Transverse colon (tissue), 4 donors: ENCODE measurements at regions not wholly inside any gene's neighbourhood (a gene's known extent, or its start where the extent isn't known, plus 50 kb on each side); places are given as distances from the start of the nearest gene placed in this dataset.

Experiments used
- DNase-seq: peaks from one replicate; pipeline ENCODE4 v3.0.0-alpha.2; 2019
- H3K27ac ChIP-seq, 4 donors: fragments of 200-600 bp; sonication (generic); 2 replicates each; pipeline ENCODE4 v1.5.1; 2016 to 2018; ENCODE audit warnings: inconsistent platforms in 4 of 4
- H3K27me3 ChIP-seq: fragments of 200-600 bp; sonication (generic); 2 replicates; pipeline ENCODE4 v1.5.1; 2017; ENCODE audit warnings: inconsistent platforms
- H3K36me3 ChIP-seq, 4 donors: fragments of 200-600 bp; sonication (generic); 2 replicates each; pipeline ENCODE4 v1.5.1; 2017 to 2019; ENCODE audit warnings: inconsistent platforms in 4 of 4
- H3K4me1 ChIP-seq, 4 donors: fragments of 200-600 bp; sonication (generic); 2 replicates each; pipeline ENCODE4 v1.5.1; 2017 to 2020; ENCODE audit warnings: inconsistent platforms in 4 of 4
- H3K4me3 ChIP-seq, 4 donors: fragments of 200-600 bp; sonication (generic); 1 replicate in 1 of 4; 2 replicates in 3 of 4; pipeline versions ENCODE4 v1.5.1 to v1.6.1; 2017 to 2019; ENCODE audit warnings: inconsistent platforms in 4 of 4
- H3K9me3 ChIP-seq, 2 donors: fragments of 200-600 bp; sonication (generic); 2 replicates each; pipeline ENCODE4 v1.5.1; 2017 to 2019; ENCODE audit warnings: inconsistent platforms in 2 of 2
- EP300 ChIP-seq: sonication (generic); formaldehyde crosslinking; IDR thresholded peaks from one replicate; pipeline ENCODE4 v1.6.1; 2017; ENCODE audit warnings: antibody characterized with exemption, low read depth
- POLR2A ChIP-seq: fragments of 450-650 bp; IDR thresholded peaks from one replicate; pipeline ENCODE4 v1.6.1; 2016; ENCODE audit warnings: antibody characterized with exemption, mild to moderate bottlenecking, moderate library complexity
- POLR2AphosphoS5 ChIP-seq, 3 donors: sonication (generic); formaldehyde crosslinking; IDR thresholded peaks; one replicate each; pipeline ENCODE4 v1.6.1; 2016; ENCODE audit warnings: antibody characterized with exemption in 3 of 3
- WGBS, 2 donors: methylation state at CpG; one replicate each; pipeline ENCODE4 v1.1.5; 2018; ENCODE audit warnings: low coverage in 1 of 2; 5-methylcytosine and 5-hydroxymethylcytosine counted together
- in situ Hi-C, 4 donors: fragments of 200-750 bp; cut with MboI; loops; one replicate each; pipeline versions ENCODE4 v1.15.0 to v1.15.1; 2017; ENCODE audit warnings: low sequenced_read_pairs in 3 of 4, low pct_ligation_motif_present in 1 of 4, low pct_unique_long_range_greater_than_20kb in 1 of 4
- intact Hi-C: fragments of 100-400 bp; cut with DNase I; formaldehyde crosslinking; loops from one replicate; pipeline ENCODE4 v1.15.1; 2023; ENCODE audit warnings: low total_unique reads
- TF ChIP-seq, protein P1 (sequence below), 5 experiments: fragments of 200-600 bp in 3 of 5; fragments of 450-650 bp in 2 of 5; sonication (generic) in 3 of 5; IDR thresholded peaks; 1 replicate in 2 of 5; 2 replicates in 3 of 5; pipeline ENCODE4 v1.5.1; 2016 to 2017; ENCODE audit warnings: antibody characterized with exemption in 5 of 5, inconsistent platforms in 3 of 5, mild to moderate bottlenecking in 2 of 5, moderate library complexity in 1 of 5

DNA sequence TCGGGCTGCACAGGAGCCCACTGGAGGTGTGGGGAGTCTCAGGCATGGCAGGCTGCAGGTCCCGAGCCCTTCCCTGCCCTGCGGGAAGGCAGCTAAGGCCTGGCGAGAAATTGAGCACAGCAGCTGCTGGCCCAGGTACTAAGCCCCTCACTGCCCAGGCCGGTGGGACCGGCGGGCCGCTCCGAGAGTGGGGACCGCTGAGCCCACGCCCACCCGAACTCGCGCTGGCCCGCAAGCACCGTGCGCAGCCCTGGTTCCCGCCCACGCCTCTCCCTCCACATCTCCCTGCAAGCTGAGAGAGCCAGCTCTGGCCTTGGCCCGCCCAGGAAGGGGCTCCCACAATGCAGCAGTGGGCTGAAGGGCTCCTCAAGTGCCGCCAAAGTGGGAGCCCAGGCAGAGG, 82.0 kb upstream of the NEIL3 start:
- Histone ChIP-seq H3K4me1 (no peaks in the 10 kb centered on the region), H3K36me3 (no peaks in the 10 kb centered on the region), H3K27ac (no peak overlapping the region), H3K27me3 (no peaks in the 10 kb centered on the region), H3K9me3 (no peaks in the 10 kb centered on the region), H3K4me3 (no peak overlapping the region)
- DNase-seq: no peak
- intact Hi-C loops (no loop called here), in situ Hi-C loops (no loop called here)
- WGBS, 2 donors: 87% methylated on average over 17 of the region's 21 CpGs; no CpG with 5 or more reads in 1 of the 2 donors
- TF ChIP-seq, protein P1, sequence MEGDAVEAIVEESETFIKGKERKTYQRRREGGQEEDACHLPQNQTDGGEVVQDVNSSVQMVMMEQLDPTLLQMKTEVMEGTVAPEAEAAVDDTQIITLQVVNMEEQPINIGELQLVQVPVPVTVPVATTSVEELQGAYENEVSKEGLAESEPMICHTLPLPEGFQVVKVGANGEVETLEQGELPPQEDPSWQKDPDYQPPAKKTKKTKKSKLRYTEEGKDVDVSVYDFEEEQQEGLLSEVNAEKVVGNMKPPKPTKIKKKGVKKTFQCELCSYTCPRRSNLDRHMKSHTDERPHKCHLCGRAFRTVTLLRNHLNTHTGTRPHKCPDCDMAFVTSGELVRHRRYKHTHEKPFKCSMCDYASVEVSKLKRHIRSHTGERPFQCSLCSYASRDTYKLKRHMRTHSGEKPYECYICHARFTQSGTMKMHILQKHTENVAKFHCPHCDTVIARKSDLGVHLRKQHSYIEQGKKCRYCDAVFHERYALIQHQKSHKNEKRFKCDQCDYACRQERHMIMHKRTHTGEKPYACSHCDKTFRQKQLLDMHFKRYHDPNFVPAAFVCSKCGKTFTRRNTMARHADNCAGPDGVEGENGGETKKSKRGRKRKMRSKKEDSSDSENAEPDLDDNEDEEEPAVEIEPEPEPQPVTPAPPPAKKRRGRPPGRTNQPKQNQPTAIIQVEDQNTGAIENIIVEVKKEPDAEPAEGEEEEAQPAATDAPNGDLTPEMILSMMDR (IDR thresholded peaks at IDR 0.05): no peak
- no peak for TF ChIP-seq EP300
- TF ChIP-seq POLR2AphosphoS5 (IDR thresholded peaks at IDR 0.05): no peak
- no peak for TF ChIP-seq POLR2A

DNA sequence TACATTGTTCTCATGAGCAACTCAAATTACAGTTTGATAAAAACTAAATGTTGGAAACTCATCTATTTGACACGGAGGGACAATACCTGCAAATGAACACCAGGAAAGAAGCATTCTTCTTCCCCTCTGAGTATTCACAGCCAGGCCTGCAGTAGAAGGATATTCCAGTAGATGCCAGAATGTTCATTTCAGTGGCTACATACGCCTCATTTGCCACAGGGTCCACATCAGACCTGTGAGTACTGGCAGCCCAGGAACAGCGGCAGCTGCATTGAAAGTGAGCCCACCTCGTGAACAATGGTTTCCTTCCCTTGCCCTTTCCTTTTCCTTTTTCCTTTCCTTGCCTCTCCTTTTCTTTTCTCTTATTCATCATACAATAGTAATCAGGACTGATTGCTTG, 81.1 kb upstream of the NEIL3 start:
- Histone ChIP-seq H3K27me3 (no peaks in the 10 kb centered on the region), H3K9me3 (no peaks in the 10 kb centered on the region), H3K27ac (no peak overlapping the region), H3K36me3 (no peaks in the 10 kb centered on the region), H3K4me1 (no peaks in the 10 kb centered on the region), H3K4me3 (no peak overlapping the region)
- intact Hi-C loops: no loop called here
- in situ Hi-C loops: no loop called here
- DNase-seq: no peak
- WGBS, 2 donors: 83 to 88% methylated on average over 3 to 4 of the region's 4 CpGs
- TF ChIP-seq POLR2AphosphoS5 (IDR thresholded peaks at IDR 0.05): no peak
- TF ChIP-seq, protein P1 (IDR thresholded peaks at IDR 0.05): no peak
- no peak for TF ChIP-seq POLR2A
- no peak for TF ChIP-seq EP300

DNA sequence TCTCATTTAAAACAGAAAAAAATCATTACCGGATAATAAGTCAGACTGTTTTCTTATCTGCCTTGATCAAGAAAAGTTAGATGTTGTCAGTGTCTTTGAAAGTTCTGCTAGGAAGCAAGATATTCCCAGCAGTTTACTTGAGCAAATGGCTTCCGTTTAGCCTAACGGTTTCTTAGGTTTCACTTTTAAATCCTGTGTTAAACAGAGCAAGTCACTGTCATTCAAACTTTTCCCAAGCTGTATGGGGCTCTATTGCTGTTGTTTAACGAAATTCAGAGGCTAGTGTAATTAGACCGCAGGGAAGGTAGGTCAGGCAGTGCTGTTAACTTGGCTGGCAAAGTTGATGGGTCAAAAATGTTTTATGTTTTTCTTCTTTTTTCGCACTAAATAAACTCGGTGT, 80.3 kb upstream of the NEIL3 start:
- in situ Hi-C loops (no loop called here), intact Hi-C loops (no loop called here)
- H3K27me3 ChIP-seq: no peaks in the 10 kb centered on the region
- peak overlapping the region in 1 of 4 donors; percentile 27 for H3K4me3 ChIP-seq
- no peak for DNase-seq
- H3K27ac ChIP-seq: no peak overlapping the region
- no peaks in the 10 kb centered on the region for H3K9me3 ChIP-seq
- H3K4me1 ChIP-seq: no peaks in the 10 kb centered on the region
- 38 to 42% methylated on average over 7 of the region's 7 CpGs for WGBS, 2 donors
- no peaks in the 10 kb centered on the region for H3K36me3 ChIP-seq
- TF ChIP-seq EP300 (no peak), POLR2A (no peak), POLR2AphosphoS5 (IDR thresholded peaks at IDR 0.05) (no peak)
- TF ChIP-seq, protein P1 (IDR thresholded peaks at IDR 0.05): no peak

DNA sequence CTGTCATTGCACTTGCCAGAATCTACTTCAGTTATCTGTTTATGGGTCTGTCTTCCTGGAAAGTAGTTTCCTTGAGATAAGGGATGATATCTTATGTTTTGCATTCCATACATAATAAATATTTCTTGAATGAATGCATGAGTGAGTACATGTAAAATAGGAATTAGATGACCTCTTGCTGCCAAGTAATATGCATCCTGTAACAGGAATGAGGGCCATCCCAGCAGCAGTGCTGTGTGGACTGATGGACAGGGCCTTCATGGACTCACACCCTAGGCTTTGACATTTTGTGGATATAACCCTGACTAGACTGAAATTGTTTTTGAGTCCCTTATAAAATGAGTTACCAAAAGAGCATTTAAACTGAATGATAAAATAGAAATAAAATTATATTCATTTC, 77.2 kb upstream of the NEIL3 start:
- Histone ChIP-seq H3K9me3 (no peaks in the 10 kb centered on the region), H3K36me3 (no peaks in the 10 kb centered on the region), H3K27ac (no peak overlapping the region), H3K4me1 (no peaks in the 10 kb centered on the region), H3K27me3 (no peaks in the 10 kb centered on the region), H3K4me3 (no peak overlapping the region)
- in situ Hi-C loops: no loop called here
- TF ChIP-seq, protein P1 (IDR thresholded peaks at IDR 0.05): no peak
- TF ChIP-seq POLR2A (no peak), POLR2AphosphoS5 (IDR thresholded peaks at IDR 0.05) (no peak), EP300 (no peak)
- intact Hi-C loops: no loop called here
- no peak for DNase-seq
